Small intestine (tissue), 7 donors: ENCODE measurements at regions not wholly inside any gene's neighbourhood (a gene's known extent, or its start where the extent isn't known, plus 50 kb on each side); places are given as distances from the start of the nearest gene placed in this dataset.
A peak's percentile ranks its signal among the peaks of the same experiment; 100 is the strongest.

Experiments
- DNase-seq, 2 donors: peaks; one replicate each; pipeline versions ENCODE4 v3.0.0 to v3.0.0-alpha.2; 2013
- FAIRE-seq: peaks from 2 replicates; lab custom pipeline; 2012; peaks lifted over from hg19 to GRCh38; lab: Jason Lieb, UNC
- H3K27ac ChIP-seq, 3 donors: one replicate each; pipeline ENCODE4 v1.5.1; 2013; ENCODE audit warnings: low read length in 2 of 3, mild to moderate bottlenecking in 2 of 3, control low read depth in 1 of 3, inconsistent platforms in 1 of 3, low read depth in 1 of 3, moderate library complexity in 1 of 3
- H3K27me3 ChIP-seq, 3 donors: one replicate each; pipeline ENCODE4 v1.6.1; 2013; ENCODE audit warnings: low read length in 3 of 3, inconsistent platforms in 1 of 3; ENCODE audit not compliant: control insufficient read depth in 3 of 3, insufficient read depth in 3 of 3
- H3K36me3 ChIP-seq, 3 donors: one replicate each; pipeline ENCODE4 v1.6.1; 2013; ENCODE audit warnings: low read length in 3 of 3, inconsistent platforms in 1 of 3, low read depth in 1 of 3, mild to moderate bottlenecking in 1 of 3, moderate library complexity in 1 of 3; ENCODE audit not compliant: control insufficient read depth in 3 of 3, insufficient read depth in 2 of 3
- H3K4me1 ChIP-seq, 3 donors: one replicate each; pipeline ENCODE4 v1.6.1; 2013; ENCODE audit warnings: low read length in 2 of 3, inconsistent platforms in 1 of 3, low read depth in 1 of 3, mild to moderate bottlenecking in 1 of 3, moderate library complexity in 1 of 3; ENCODE audit not compliant: control insufficient read depth in 3 of 3, insufficient read depth in 2 of 3
- H3K4me3 ChIP-seq, 3 donors: one replicate each; pipeline ENCODE4 v1.5.1; 2013; ENCODE audit warnings: low read length in 3 of 3, control low read depth in 1 of 3, inconsistent platforms in 1 of 3, low read depth in 1 of 3, mild to moderate bottlenecking in 1 of 3, moderate library complexity in 1 of 3
- H3K9me3 ChIP-seq, 2 donors: one replicate each; pipeline ENCODE4 v1.6.1; 2013; ENCODE audit warnings: low read depth in 1 of 2, low read length in 1 of 2; ENCODE audit not compliant: control insufficient read depth in 2 of 2, insufficient read depth in 1 of 2
- WGBS, 3 donors: extraction: QIAGEN DNeasy Blood & Tissue Kit; methylation state at CpG; one replicate each; pipeline ENCODE4 v1.1.7; 2013; 5-methylcytosine and 5-hydroxymethylcytosine counted together
- donor health status: healthy with polysubstance abuse.
- donor health status: control.
- donor health status: control.
- donor health status: Bipolar disorder and iron deficiency.
- donor health status: healthy.

DNA sequence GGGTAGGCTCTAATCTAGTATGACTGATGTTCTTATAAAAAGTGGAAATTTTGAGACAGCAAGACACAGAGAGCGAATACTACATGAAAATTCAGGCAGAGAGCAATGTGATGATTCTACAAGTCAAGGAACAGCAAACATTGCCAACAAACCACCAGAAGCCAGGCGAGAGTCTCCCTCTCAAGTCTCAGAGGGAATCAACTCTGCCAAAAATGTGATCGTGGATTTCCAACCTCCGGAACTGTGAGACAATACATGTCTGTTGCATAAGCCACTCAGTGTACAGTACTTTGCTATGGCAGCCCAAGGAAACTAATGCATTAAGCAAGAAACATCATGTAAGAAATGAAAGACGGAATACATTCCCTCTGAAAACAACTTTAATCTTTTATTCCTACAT, 52.1 kb upstream of the CCNG1 start:
- DNase-seq (no peak), FAIRE-seq (no peak)
- WGBS, 3 donors: 78 to 85% (median 83%) methylated on average over 5 of the region's 5 CpGs
- H3K27me3 ChIP-seq: no peaks in the 10 kb centered on the region
- no peak overlapping the region for H3K27ac ChIP-seq
- H3K9me3 ChIP-seq: no peaks in the 10 kb centered on the region
- no peak overlapping the region for H3K4me3 ChIP-seq
- no peaks in the 10 kb centered on the region for H3K36me3 ChIP-seq
- H3K4me1 ChIP-seq: peaks cover 0 to 13% (median 0%) of the 10 kb centered on the region in 3 donors

DNA sequence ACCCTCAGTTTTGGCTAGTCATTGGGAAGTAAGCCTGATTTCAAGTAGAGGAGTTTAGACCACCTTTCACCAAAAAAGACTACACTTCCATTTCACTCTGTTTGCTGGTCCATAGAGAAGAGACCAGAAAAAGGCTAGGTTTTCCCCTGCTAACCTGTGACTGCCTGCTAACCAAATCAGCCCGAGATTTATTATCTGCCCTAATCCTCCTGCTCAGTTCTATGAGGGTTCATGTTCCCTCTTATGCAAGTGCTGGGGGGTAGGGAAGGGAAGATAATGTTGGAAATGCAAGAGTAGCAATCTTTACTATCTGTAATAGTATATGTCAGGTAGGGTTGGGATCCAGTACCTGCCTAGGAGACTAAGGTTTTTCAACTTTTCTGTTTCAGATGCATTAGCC, 51.6 kb upstream of the CCNG1 start:
- 35 to 49% (median 36%) methylated on average over 1 of the region's 1 CpG for WGBS, 3 donors
- FAIRE-seq: no peak

DNA sequence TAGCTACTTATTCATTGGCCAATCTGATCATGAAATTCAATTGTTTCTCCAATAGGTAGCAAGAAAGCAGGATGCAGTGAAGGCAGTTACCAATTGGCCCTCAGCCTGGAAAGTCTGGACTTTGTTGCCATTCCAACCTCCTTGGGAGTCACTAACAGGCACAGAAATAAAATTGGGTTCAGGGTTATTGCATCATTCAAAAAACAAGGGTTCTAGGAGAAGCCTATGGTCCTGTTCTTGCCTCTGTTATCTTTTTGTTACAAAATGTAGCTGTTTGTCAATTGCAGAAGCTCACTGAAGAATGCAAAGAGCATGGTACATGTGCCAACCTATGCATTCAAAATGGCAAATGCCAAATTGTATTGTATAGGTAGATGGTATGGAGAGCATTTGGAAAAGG, 51.0 kb upstream of the CCNG1 start:
- Histone ChIP-seq H3K9me3 (no peaks in the 10 kb centered on the region), H3K27me3 (no peaks in the 10 kb centered on the region), H3K36me3 (no peaks in the 10 kb centered on the region), H3K4me1 (peaks cover 0 to 13% (median 0%) of the 10 kb centered on the region in 3 donors), H3K4me3 (no peak overlapping the region), H3K27ac (no peak overlapping the region)
- FAIRE-seq (no peak), DNase-seq (no peak)

More for the DNA sequence above, 51.6 kb upstream of the CCNG1 start:
- Histone ChIP-seq H3K4me1 (peaks cover 0 to 13% (median 0%) of the 10 kb centered on the region in 3 donors), H3K4me3 (no peak overlapping the region), H3K9me3 (no peaks in the 10 kb centered on the region), H3K27me3 (no peaks in the 10 kb centered on the region), H3K36me3 (no peaks in the 10 kb centered on the region), H3K27ac (no peak overlapping the region)
- peak in 1 of 2 donors; percentile 56 for DNase-seq

DNA sequence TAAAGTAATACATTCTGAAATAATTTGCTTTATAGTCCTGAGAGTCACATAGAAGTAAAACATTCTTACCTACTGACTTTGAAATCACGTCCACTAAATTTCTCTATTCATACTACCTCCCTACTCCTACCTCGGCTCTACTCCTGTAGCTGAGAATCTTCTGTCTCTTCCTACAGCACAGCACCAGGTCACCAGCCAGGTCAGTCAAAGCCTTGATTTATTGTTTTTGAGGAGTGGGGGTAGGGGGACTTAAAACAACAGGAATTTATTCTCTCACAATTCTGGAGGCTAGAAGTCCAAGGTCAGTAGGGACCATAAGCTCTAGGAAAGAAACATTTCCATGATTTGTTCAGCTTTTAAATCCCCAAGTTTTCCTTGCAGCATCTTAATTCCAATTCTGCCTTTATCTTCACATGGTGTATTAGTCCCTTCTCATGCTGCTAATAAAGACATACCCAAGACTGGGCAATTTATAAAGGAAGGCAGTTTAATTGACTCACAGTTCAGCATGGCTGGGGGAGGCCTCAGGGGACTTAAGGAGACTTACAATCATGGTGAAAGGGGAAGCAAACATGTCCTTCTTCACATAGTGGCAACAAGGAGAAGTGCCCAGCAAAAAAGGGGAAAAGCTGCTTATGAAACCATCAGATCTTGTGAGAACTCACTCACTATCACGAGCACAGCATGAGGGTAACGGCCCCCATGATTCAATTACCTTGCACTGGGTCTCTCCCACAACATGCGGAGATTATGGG, 49.6 kb upstream of the CCNG1 start:
- Histone ChIP-seq H3K9me3 (no peaks in the 10 kb centered on the region), H3K27ac (no peak overlapping the region), H3K4me1 (peaks cover 0 to 13% (median 0%) of the 10 kb centered on the region in 3 donors), H3K4me3 (no peak overlapping the region), H3K27me3 (no peaks in the 10 kb centered on the region), H3K36me3 (no peaks in the 10 kb centered on the region)
- 76 to 83% (median 79%) methylated on average over 5 of the region's 5 CpGs for WGBS, 3 donors
- FAIRE-seq (no peak), DNase-seq (no peak)
